RPMI8226 (cell line): ENCODE measurements at regions not wholly inside any gene's neighbourhood (a gene's known extent, or its start where the extent isn't known, plus 50 kb on each side); places are given as distances from the start of the nearest gene placed in this dataset.
"Not testable (repeated sequence)": the region's sequence is repeated elsewhere in the genome, so short reads cannot be mapped to it uniquely, and the experiment has no call there.

Experiments
- DNase-seq: peaks from one replicate; pipeline ENCODE4 v3.0.0-alpha.2; 2015

DNA sequence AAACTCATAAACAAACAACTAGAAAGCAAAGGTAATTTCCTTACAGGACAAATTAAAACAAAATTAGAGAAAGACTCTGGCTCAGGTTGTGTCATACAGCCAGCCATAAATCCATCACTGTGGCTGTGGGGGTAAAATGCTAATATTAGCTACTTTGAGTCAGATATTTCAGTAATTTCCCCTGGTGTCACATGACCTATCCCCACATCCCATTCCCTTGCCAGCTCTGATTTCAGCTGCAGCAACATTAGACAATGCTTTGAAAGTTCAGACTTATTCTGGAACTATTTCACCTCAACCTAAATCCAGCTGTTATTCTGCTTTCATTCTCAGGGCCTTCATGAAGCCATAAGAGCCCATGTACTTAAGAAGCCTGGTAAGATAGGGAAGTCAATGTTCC lies 55.3 kb downstream of the RPL10L start:
- no peak for DNase-seq

DNA sequence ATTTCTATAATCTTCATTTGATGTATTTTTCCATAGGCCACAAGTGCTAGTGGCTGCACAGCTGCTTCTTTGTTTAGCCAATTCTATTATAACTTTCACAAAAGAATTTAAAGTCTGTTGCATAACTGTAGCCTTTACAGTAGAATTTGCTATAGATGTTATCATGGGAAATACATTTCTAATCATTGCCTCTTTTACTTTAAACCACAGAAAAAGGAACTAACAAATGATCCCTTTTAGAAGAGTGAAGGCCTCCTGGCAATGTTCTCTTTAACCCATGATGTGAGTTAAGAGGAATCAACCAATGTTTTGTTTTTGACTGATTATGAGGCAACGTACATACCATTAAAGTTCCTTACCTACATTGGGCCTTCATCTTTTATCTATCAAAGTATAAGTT lies 68.8 kb downstream of the RPL10L start:
- DNase-seq: no peak

- DNase-seq: peak; percentile 29
These were observed 70.4 kb downstream of the RPL10L start for GRCh38 chr14:46581036-46581671.

DNA sequence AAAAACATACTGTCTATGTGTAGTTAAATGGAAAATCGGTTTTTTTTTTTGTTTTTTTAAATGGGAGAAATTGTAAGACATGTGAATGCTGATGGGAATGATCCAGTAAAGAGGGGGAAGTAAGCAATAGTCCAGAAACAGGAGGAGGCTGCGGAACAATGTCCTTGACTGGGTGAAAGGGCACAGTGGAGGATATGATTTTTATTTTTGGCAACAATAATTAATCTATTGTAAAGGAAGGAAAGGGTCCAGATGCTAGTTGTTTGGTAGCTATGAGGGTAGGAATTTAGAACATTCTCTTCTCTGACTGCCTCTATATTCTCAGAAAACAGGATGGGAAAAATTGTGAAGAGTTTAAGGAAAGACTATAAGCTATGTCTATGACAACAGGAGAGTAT lies 76.6 kb downstream of the RPL10L start:
- no peak for DNase-seq

- no peak for DNase-seq
These were observed 77.2 kb downstream of the RPL10L start for GRCh38 chr14:46574221-46574977.

DNA sequence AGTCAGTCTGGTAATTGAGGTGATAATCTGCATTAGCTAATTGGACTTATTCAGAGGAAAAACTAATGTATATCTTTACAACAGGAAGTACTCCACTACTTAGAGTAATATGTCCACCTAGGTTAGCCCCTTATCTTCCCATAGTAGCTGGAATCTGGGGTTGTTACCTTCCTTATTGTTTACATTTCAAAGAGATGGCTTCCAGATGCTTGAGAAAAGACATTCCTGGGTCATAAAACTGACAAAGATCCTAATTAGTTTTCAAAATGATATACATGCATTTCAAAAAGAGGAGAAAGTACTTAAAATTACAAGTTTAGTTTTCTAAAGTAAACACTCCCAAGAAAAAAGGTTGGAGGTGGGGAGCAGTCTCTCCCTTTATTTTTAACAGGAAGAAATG lies 78.1 kb downstream of the RPL10L start:
- DNase-seq: no peak

DNA sequence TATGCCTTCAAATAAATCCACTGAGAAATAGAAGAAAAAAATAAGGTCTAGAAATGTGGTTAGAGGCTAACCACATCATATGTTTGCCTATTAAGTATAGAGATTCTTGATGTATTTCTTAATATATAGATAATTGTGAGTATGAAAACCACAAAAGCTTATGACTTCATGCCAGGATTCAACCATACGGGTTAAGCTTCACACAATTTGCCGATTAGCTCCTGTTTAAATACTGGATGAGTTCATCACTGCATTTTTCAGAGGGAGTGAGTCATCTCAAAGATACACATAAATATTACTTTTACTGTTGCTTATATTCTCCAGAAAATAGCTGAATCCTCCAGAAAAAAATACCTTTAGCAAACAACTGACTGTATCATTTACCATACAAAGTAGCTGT lies 79.6 kb downstream of the RPL10L start:
- no peak for DNase-seq

- not testable (repeated sequence) for DNase-seq
These were observed 83.4 kb downstream of the RPL10L start for GRCh38 chr14:46568161-46568560.

DNA sequence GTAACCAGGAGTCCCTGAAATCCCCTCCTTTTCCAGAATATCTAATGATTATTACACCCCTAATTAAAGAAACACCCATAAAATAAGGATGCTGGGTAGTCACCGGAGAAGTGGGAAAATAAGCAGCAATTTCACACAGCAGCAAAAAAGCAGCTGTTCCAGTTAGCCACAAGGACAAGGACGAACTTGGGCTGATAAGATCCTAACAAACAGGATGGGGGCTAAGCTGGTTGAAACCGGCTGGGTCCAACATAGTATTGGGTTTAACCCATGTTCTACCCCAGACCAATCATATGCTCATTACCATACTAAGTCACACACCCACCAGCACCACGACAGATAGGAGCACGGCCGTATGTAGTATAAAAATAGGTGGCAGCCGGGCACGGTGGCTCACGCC lies 100.7 kb downstream of the RPL10L start:
- no peak for DNase-seq

DNA sequence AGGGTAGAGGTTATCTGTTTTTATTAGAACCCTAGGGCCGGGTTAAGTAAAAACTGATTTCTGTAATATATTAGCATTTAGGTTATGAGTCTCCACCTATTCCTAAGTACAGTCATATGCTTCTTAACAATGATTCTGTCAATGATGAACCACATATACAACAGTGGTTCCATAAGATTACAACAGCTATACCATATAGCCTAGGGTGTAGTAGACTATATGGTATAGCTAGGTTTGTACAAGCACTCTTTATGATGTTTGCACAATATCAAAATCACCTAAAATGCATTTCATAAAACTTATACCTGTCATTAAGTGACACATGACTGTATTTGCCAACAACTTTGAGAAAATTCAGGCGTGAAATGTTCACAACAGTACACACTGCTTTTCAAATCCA lies 110.6 kb downstream of the RPL10L start:
- no peak for DNase-seq

GRCh38 chr14:46519121-46519520 lies 132.5 kb downstream of the RPL10L start:
- no peak for DNase-seq

- DNase-seq: not testable (repeated sequence)
These were observed 142.8 kb downstream of the RPL10L start for GRCh38 chr14:46508752-46509151.

- DNase-seq: no peak
These were observed 152.1 kb downstream of the RPL10L start for GRCh38 chr14:46499521-46499920.

DNA sequence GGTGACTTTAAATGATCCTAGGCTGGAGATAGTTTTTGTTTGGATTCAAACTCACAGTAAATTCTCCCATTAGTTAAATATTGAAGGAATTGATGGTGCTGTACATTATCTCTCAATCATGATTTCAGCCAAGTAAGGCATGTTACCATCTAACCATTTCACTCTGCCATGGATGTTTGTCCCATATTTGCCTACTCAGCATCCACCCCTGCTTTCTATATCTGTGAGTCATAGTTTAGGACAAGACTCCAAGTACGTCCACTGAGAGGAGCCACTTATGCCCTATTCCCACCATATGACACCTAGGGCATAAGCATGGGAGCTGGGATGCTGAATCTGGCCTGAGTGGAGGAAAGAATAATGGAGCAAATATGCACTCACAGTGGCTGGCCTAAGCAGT lies 155.2 kb downstream of the RPL10L start:
- no peak for DNase-seq

DNA sequence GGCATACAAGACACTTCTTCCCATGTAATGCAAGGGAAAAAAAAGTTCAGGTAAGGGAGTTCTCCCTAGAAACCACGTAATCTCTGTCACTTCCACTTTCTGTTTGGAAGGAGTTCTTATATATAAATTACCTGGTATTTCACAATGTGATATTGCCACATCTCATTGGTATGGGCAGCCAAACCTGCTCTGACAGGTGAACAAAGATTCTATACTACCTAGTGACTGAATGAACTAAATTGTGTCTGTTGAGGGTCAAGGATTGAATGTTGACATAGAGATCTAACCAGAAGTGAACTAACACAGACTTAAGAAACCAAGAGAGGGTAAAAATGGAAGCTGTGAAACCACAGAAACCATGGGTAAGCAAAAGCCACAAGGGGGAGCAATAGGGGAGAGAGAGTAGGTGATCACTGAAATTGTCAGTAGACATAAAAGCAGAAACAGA lies 161.3 kb downstream of the RPL10L start:
- peak; percentile 62 for DNase-seq

DNA sequence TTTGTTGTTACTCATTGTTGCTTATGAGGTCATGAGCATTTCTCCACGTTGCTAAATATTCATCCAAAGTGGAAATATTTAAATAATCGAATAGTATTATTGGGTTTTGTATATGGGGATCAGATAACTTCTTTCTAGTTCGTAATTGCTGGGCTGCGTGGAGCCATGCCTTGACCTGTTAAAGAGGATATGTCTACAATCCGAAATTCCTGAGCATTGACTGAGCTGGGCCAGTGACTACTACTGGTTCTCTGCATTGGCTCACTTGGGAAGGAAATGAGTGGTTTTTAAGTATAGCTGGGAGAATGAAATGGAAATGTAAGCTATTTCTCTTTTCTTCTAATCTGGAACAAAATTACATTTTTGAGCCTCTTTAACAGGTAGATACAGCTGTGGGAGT lies 163.2 kb downstream of the RPL10L start:
- DNase-seq: no peak

- DNase-seq: no peak
These were observed 163.8 kb downstream of the RPL10L start for GRCh38 chr14:46487582-46488350.

DNA sequence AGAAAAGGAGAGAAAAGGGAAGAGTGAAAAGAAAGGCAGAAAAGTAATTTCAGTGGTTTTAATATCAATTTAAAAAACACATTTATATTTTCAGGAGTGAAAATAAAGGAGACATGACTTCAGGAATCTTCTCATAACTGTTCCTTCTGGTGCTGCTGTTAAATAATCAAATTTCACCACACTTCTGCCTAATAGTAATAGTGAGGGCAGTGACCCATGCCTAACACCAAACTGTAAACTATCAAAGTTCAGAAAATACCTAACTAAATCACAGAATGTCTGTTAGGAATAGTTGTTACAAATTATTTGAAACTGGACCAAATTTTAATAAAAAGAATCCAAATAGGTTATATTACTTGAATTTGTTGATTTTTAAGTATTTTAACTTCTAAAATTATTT lies 169.4 kb downstream of the RPL10L start:
- DNase-seq: no peak

GRCh38 chr14:46480817-46481216 lies 170.8 kb downstream of the RPL10L start:
- no peak for DNase-seq

DNA sequence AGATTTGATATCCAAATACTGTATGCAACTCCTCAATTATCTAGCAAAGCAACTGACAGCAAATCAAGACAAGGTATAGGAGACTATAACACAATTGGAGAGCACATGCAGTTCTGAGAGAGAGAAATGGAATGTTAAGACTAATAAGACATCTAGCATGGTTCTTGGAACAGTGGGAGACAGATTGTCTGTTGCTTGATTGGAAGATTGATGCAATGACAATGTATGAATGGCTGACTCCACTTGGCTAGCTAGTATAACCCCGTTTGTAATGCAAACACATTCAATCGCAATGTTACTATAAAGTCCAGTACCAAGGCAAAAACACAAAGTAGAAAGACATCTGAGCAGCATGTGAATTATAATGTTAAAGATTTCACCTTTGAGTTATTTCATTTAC lies 179.3 kb downstream of the RPL10L start:
- no peak for DNase-seq

DNA sequence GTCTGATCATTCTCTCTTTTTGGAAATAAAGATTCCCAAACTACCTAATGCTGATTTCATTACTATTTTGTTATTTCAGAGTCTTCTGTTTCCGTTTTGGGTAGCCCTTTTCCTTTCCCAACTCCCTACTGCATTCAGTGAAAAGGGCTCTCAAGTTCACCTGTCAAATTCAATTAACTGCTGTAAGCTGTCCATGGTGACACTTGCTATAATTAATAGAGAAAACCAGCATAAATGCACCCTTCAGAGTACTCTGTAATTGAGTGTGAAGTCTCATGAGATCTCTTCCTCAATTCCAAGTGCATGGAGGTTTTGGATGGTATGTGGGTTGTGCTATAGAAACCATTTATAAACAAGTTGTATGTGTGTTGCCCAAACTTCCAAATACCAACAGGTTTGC lies 187.2 kb downstream of the RPL10L start:
- DNase-seq: no peak

GRCh38 chr14:46451800-46452199 lies 199.8 kb downstream of the RPL10L start:
- DNase-seq: no peak

DNA sequence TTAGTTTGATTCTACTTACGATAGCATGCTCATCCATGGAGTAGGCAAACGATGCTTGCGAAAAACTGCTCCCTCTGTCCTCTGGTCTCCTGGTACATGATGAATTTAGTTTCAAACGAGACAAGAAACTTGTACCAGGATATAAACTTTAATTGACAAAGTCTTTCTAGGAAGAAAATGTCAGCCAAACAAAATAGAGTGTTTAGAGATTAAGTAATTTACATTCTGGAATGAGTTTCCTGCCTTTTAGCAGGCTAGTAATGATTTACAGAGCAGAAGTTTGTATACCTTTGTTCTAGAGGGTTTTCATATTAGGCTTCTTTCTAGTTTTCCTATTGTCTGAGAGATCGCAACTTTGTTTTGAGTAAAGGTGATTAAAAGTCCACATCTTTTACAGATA lies 206.9 kb downstream of the RPL10L start:
- no peak for DNase-seq

DNA sequence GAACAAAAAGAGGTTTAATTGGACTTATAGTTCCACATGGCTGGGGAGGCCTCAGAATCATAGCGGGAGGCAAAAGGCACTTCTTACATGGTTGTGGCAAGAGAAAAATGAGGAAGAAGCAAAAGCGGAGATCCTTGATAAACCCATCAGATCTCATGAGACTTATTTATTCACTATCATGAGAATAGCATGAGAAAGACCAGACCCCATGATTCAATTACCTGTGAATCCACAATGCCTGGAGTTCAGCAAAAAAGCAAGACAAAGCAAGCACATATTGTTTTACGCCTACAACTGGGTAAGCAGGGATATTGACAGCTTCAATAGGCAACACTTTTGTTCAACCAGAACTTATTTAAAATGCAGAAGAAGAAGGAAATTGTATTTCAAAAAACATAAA lies 218.2 kb downstream of the RPL10L start:
- no peak for DNase-seq
